ENCODE measurements at regions not wholly inside any gene's neighbourhood (a gene's known extent, or its start where the extent isn't known, plus 50 kb on each side); places are given as distances from the start of the nearest gene placed in this dataset.
"Not testable (repeated sequence)": the region's sequence is repeated elsewhere in the genome, so short reads cannot be mapped to it uniquely, and the experiment has no call there.

- DNase-seq (ENCODE audit: low read depth in 2 of 2, low spot score in 1 of 2): no peak
Measured at GRCh38 chr4:129248621-129249020, 152.7 kb downstream of the C4orf33 start.

- DNase-seq (ENCODE audit: low read depth in 2 of 2, low spot score in 1 of 2): no peak
Measured at GRCh38 chr4:129254126-129254525, 158.2 kb downstream of the C4orf33 start.

- no peak for DNase-seq (ENCODE audit: low read depth in 2 of 2, low spot score in 1 of 2)
Measured at GRCh38 chr4:129254526-129254925, 158.6 kb downstream of the C4orf33 start.

- no peak for DNase-seq (ENCODE audit: low read depth in 2 of 2, low spot score in 1 of 2)
Measured at GRCh38 chr4:129261584-129261983, 165.6 kb downstream of the C4orf33 start.

GRCh38 chr4:129264008-129264657, 168.2 kb downstream of the C4orf33 start:
- DNase-seq (ENCODE audit: low read depth in 2 of 2, low spot score in 1 of 2): no peak

GRCh38 chr4:129278868-129279267, 182.9 kb downstream of the C4orf33 start:
- DNase-seq (ENCODE audit: low read depth in 2 of 2, low spot score in 1 of 2): no peak

- no peak for DNase-seq (ENCODE audit: low read depth in 2 of 2, low spot score in 1 of 2)
Measured at GRCh38 chr4:129282293-129282692, 186.3 kb downstream of the C4orf33 start.

- not testable (repeated sequence) for DNase-seq (ENCODE audit: low read depth in 2 of 2, low spot score in 1 of 2)
Measured at GRCh38 chr4:129292194-129292593, 196.2 kb downstream of the C4orf33 start.

- no peak for DNase-seq (ENCODE audit: low read depth in 2 of 2, low spot score in 1 of 2)
Measured at GRCh38 chr4:129314781-129315180, 218.8 kb downstream of the C4orf33 start.

- DNase-seq (ENCODE audit: low read depth in 2 of 2, low spot score in 1 of 2): no peak
Measured at GRCh38 chr4:129322920-129323319, 227.0 kb downstream of the C4orf33 start.

GRCh38 chr4:129323658-129324057, 227.7 kb downstream of the C4orf33 start:
- no peak for DNase-seq (ENCODE audit: low read depth in 2 of 2, low spot score in 1 of 2)

GRCh38 chr4:129326571-129327460, 230.9 kb downstream of the C4orf33 start:
- DNase-seq (ENCODE audit: low read depth in 2 of 2, low spot score in 1 of 2): no peak

GRCh38 chr4:129327637-129328036, 231.7 kb downstream of the C4orf33 start:
- no peak for DNase-seq (ENCODE audit: low read depth in 2 of 2, low spot score in 1 of 2)

GRCh38 chr4:129328162-129328561, 232.2 kb downstream of the C4orf33 start:
- DNase-seq (ENCODE audit: low read depth in 2 of 2, low spot score in 1 of 2): no peak

- DNase-seq (ENCODE audit: low read depth in 2 of 2, low spot score in 1 of 2): no peak
Measured at GRCh38 chr4:129334136-129334535, 238.2 kb downstream of the C4orf33 start.

- DNase-seq (ENCODE audit: low read depth in 2 of 2, low spot score in 1 of 2): no peak
Measured at GRCh38 chr4:129335276-129335675, 239.3 kb downstream of the C4orf33 start.

GRCh38 chr4:129335818-129336217, 239.9 kb downstream of the C4orf33 start:
- DNase-seq (ENCODE audit: low read depth in 2 of 2, low spot score in 1 of 2): no peak

- no peak for DNase-seq (ENCODE audit: low read depth in 2 of 2, low spot score in 1 of 2)
Measured at GRCh38 chr4:129336457-129337227, 240.7 kb downstream of the C4orf33 start.

- no peak for DNase-seq (ENCODE audit: low read depth in 2 of 2, low spot score in 1 of 2)
Measured at GRCh38 chr4:129337228-129337620, 241.3 kb downstream of the C4orf33 start.

- no peak for DNase-seq (ENCODE audit: low read depth in 2 of 2, low spot score in 1 of 2)
Measured at GRCh38 chr4:129342819-129343408, 247.0 kb downstream of the C4orf33 start.

- DNase-seq (ENCODE audit: low read depth in 2 of 2, low spot score in 1 of 2): no peak
Measured at GRCh38 chr4:129344058-129344457, 248.1 kb downstream of the C4orf33 start.

Data from stimulated activated CD8-positive, alpha-beta memory T cell treated with anti-CD3 and anti-CD28 coated beads, Interleukin-4, amount 100 ng/mL, for 1 hour (primary cell).